ENCODE measurements at regions not wholly inside any gene's neighbourhood (a gene's known extent, or its start where the extent isn't known, plus 50 kb on each side); places are given as distances from the start of the nearest gene placed in this dataset.
"Not testable (repeated sequence)": the region's sequence is repeated elsewhere in the genome, so short reads cannot be mapped to it uniquely, and the experiment has no call there.

GRCh38 chr4:159950707-159951106 lies 847.8 kb downstream of the RAPGEF2 start:
- intact Hi-C loops (cut with micrococcal nuclease): no loop called here
- no TSS peak for BruUV-seq (replicated peaks)
- TF ChIP-seq EZH2 (IDR thresholded peaks at IDR 0.05) (no peak), POLR2A (IDR thresholded peaks at IDR 0.05; ENCODE audit: borderline replicate concordance, extremely low read depth, insufficient read depth, insufficient read length) (no peak), EGR1 (IDR thresholded peaks at IDR 0.05; ENCODE audit: low read depth) (no peak)
- no peak for DNase-seq (ENCODE audit: low read depth, low spot score)
- no peaks in the 10 kb centered on the region for H3K36me3 ChIP-seq (ENCODE audit: control insufficient read depth in 1 of 2, insufficient read depth in 2 of 2, low read length in 2 of 2)
- no peaks in the 10 kb centered on the region for H3K27me3 ChIP-seq (ENCODE audit: insufficient read depth, low read length)
- ChIA-PET CTCF (no interaction called here), RAD21 (ENCODE audit: low non-redundant PET in 1 of 2, low total read pairs in 2 of 2, uncharacterized antibody in 2 of 2, unreplicated experiment in 2 of 2) (no interaction called here), POLR2A (no interaction called here)
- no peaks in the 10 kb centered on the region for H3K79me2 ChIP-seq (ENCODE audit: insufficient read depth, low read length)
- H3K9me2 ChIP-seq (ENCODE audit: insufficient read depth): no peaks in the 10 kb centered on the region
- H3K4me3 ChIP-seq (replicated peaks in 1 of 2; ENCODE audit: low read depth in 1 of 2, low read length in 2 of 2): no peak overlapping the region
- H3K4me1 ChIP-seq (ENCODE audit: control insufficient read depth in 1 of 2, insufficient read depth in 2 of 2, low read length in 2 of 2): no peaks in the 10 kb centered on the region
- no peak for ATAC-seq
- no peak overlapping the region for H3K9ac ChIP-seq (ENCODE audit: low read length)
- H3K27ac ChIP-seq (ENCODE audit: low read depth, low read length): no peak overlapping the region
- H3K4me2 ChIP-seq (ENCODE audit: low read length): no peak overlapping the region
- no peaks in the 10 kb centered on the region for H3K9me3 ChIP-seq (ENCODE audit: control insufficient read depth in 1 of 2, insufficient read depth in 1 of 2, low read depth in 1 of 2, low read length in 2 of 2)
- H2AFZ ChIP-seq (ENCODE audit: low read depth, low read length, poor library complexity, severe bottlenecking): no peak overlapping the region
- H4K20me1 ChIP-seq (ENCODE audit: insufficient read depth): no peaks in the 10 kb centered on the region

- no peak overlapping the region for H3K4me2 ChIP-seq (ENCODE audit: low read length)
- no peaks in the 10 kb centered on the region for H4K20me1 ChIP-seq (ENCODE audit: insufficient read depth)
- no peak overlapping the region for H2AFZ ChIP-seq (ENCODE audit: low read depth, low read length, poor library complexity, severe bottlenecking)
- H3K9me3 ChIP-seq (ENCODE audit: control insufficient read depth in 1 of 2, insufficient read depth in 1 of 2, low read depth in 1 of 2, low read length in 2 of 2): no peaks in the 10 kb centered on the region
- RAD21 ChIA-PET (ENCODE audit: low non-redundant PET in 1 of 2, low total read pairs in 2 of 2, uncharacterized antibody in 2 of 2, unreplicated experiment in 2 of 2): no interaction called here
- H3K27me3 ChIP-seq (ENCODE audit: insufficient read depth, low read length): no peaks in the 10 kb centered on the region
- BruUV-seq (replicated peaks): no TSS peak
- no peak overlapping the region for H3K4me3 ChIP-seq (replicated peaks in 1 of 2; ENCODE audit: low read depth in 1 of 2, low read length in 2 of 2)
- no peak for DNase-seq (ENCODE audit: low read depth, low spot score)
- no peak for TF ChIP-seq ELF1 (IDR thresholded peaks at IDR 0.05; ENCODE audit: borderline replicate concordance, low read depth)
- TF ChIP-seq EZH2phosphoT487 (IDR thresholded peaks at IDR 0.05; ENCODE audit: borderline replicate concordance): no peak
- no peak for TF ChIP-seq SRF (IDR thresholded peaks at IDR 0.05; ENCODE audit: low read depth)
- ATAC-seq: no peak
- CTCF ChIA-PET: interaction anchor here (1.4 kb wide), 1 partner anchor 20 kb away, joined by 7 read pairs; no protein-coding TSS in a partner anchor
- H3K79me2 ChIP-seq (ENCODE audit: insufficient read depth, low read length): no peaks in the 10 kb centered on the region
- H3K9ac ChIP-seq (ENCODE audit: low read length): no peak overlapping the region
- POLR2A ChIA-PET: no interaction called here
- H3K36me3 ChIP-seq (ENCODE audit: control insufficient read depth in 1 of 2, insufficient read depth in 2 of 2, low read length in 2 of 2): no peaks in the 10 kb centered on the region
- intact Hi-C loops (cut with micrococcal nuclease): no loop called here
- H3K27ac ChIP-seq (ENCODE audit: low read depth, low read length): no peak overlapping the region
- no peaks in the 10 kb centered on the region for H3K4me1 ChIP-seq (ENCODE audit: control insufficient read depth in 1 of 2, insufficient read depth in 2 of 2, low read length in 2 of 2)
- no peaks in the 10 kb centered on the region for H3K9me2 ChIP-seq (ENCODE audit: insufficient read depth)
Measured at GRCh38 chr4:159966746-159967145, 863.9 kb downstream of the RAPGEF2 start.

GRCh38 chr4:159976871-159977482 lies 874.1 kb downstream of the RAPGEF2 start:
- H3K9ac ChIP-seq (ENCODE audit: low read length); H3K9me2 ChIP-seq (ENCODE audit: insufficient read depth); intact Hi-C loops (cut with micrococcal nuclease); H3K4me1 ChIP-seq (ENCODE audit: control insufficient read depth in 1 of 2, insufficient read depth in 2 of 2, low read length in 2 of 2); H3K4me3 ChIP-seq (replicated peaks in 1 of 2; ENCODE audit: low read depth in 1 of 2, low read length in 2 of 2); BruUV-seq (replicated peaks); H3K9me3 ChIP-seq (ENCODE audit: control insufficient read depth in 1 of 2, insufficient read depth in 1 of 2, low read depth in 1 of 2, low read length in 2 of 2); H3K27me3 ChIP-seq (ENCODE audit: insufficient read depth, low read length); H4K20me1 ChIP-seq (ENCODE audit: insufficient read depth); CTCF ChIA-PET; H2AFZ ChIP-seq (ENCODE audit: low read depth, low read length, poor library complexity, severe bottlenecking); H3K27ac ChIP-seq (ENCODE audit: low read depth, low read length); DNase-seq (ENCODE audit: low read depth, low spot score); ATAC-seq; RAD21 ChIA-PET (ENCODE audit: low non-redundant PET in 1 of 2, low total read pairs in 2 of 2, uncharacterized antibody in 2 of 2, unreplicated experiment in 2 of 2); H3K4me2 ChIP-seq (ENCODE audit: low read length); H3K79me2 ChIP-seq (ENCODE audit: insufficient read depth, low read length); POLR2A ChIA-PET; H3K36me3 ChIP-seq (ENCODE audit: control insufficient read depth in 1 of 2, insufficient read depth in 2 of 2, low read length in 2 of 2): not testable (repeated sequence)

Measured in HCT116 (cell line).